Neural crest cell (in vitro differentiated cells): ENCODE measurements at regions not wholly inside any gene's neighbourhood (a gene's known extent, or its start where the extent isn't known, plus 50 kb on each side); places are given as distances from the start of the nearest gene placed in this dataset.
"Not testable (repeated sequence)": the region's sequence is repeated elsewhere in the genome, so short reads cannot be mapped to it uniquely, and the experiment has no call there.

Experiments used
- DNase-seq: peaks from one replicate; pipeline ENCODE4 v3.0.0; 2021; ENCODE audit warnings: low read depth, mixed read lengths, low spot score
- H3K27ac Mint-ChIP-seq: one replicate; pipeline ENCODE4 v1.8.0; 2021; ENCODE audit warnings: mild to moderate bottlenecking, mixed read lengths; ENCODE audit not compliant: unreplicated experiment
- H3K27me3 Mint-ChIP-seq: 2 replicates; pipeline ENCODE4 v1.8.0; 2021; ENCODE audit warnings: low read depth, mild to moderate bottlenecking, mixed read lengths
- H3K36me3 Mint-ChIP-seq: 2 replicates; pipeline ENCODE4 v1.8.0; 2021; ENCODE audit warnings: low read depth, mild to moderate bottlenecking, mixed read lengths
- H3K4me1 Mint-ChIP-seq: 2 replicates; pipeline ENCODE4 v1.8.0; 2021; ENCODE audit warnings: mixed read lengths
- H3K4me3 Mint-ChIP-seq: one replicate; pipeline ENCODE4 v1.8.0; 2021; ENCODE audit warnings: mild to moderate bottlenecking, mixed read lengths
- H3K9me3 Mint-ChIP-seq: 2 replicates; pipeline ENCODE4 v1.8.0; 2021; ENCODE audit warnings: mixed read lengths

DNA sequence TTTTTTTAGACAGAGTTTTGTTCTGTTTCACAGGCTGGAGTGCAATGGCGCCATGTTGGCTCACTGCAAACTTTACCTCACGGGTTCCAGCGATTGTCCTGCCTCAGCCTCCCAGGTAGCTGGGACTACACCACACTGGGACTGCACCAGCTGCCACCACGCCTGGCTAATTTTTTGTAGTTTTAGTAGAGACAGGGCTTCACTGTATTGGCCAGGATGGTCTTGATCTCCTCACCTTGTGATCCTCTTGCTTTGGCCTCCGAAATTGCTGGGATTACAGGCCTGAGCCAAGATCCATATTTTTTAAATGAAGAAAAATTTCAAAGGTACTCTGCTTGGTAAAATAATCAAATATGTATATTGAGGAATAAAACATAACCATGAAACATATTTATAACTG lies 195.8 kb upstream of the TPTE start:
- H3K27me3 Mint-ChIP-seq, H3K4me3 Mint-ChIP-seq, H3K4me1 Mint-ChIP-seq, H3K27ac Mint-ChIP-seq, DNase-seq: not testable (repeated sequence)
- Mint-ChIP-seq H3K36me3 (peaks cover 34% of the 10 kb centered on the region), H3K9me3 (peaks cover 36% of the 10 kb centered on the region)

DNA sequence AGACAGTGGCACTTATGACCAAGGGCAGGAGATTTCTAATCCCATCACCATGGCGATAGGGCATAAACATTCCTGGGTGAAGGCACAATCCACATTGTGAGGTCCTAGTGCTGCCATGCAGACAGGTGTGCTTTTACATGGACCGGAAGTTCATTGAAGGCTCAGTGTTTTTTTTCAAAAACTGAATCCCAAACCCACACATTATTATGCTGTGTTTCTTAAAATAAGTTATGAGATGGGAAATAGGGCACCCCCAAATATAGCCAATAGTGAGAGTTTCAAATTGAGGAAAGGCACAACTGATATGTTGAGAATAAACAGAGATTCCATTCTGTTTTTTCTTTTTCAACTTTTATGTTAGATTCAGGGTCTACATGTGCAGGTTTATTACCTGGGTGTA lies 195.2 kb upstream of the TPTE start:
- not testable (repeated sequence) for H3K4me3 Mint-ChIP-seq, H3K27ac Mint-ChIP-seq, H3K4me1 Mint-ChIP-seq, DNase-seq, H3K27me3 Mint-ChIP-seq
- H3K9me3 Mint-ChIP-seq, result peaks cover 42% of the 10 kb centered on the region
- H3K36me3 Mint-ChIP-seq, result peaks cover 40% of the 10 kb centered on the region

DNA sequence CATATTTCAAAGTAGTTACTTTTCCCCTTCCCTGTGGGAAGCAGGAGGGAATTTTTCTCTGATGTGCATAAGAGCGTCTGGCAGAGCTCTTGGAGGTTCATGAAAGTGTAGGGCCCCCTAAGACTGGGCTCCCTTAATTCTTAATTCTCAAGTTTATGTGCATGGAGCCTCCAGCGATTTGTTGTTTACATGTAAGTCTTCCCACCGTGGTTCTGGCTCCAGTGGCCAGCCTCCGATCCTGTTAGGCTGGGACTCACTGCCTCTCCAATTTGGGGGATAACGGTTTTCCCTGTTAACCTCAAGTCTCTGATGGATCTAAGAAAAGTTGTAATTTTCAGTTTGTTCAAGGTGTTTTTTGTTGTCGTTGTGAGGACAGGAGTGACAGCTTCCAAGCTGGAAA lies 192.7 kb upstream of the TPTE start:
- H3K4me3 Mint-ChIP-seq, DNase-seq, H3K4me1 Mint-ChIP-seq, H3K27me3 Mint-ChIP-seq, H3K27ac Mint-ChIP-seq: not testable (repeated sequence)
- H3K36me3 Mint-ChIP-seq, result peaks cover 44% of the 10 kb centered on the region
- peaks cover 54% of the 10 kb centered on the region for H3K9me3 Mint-ChIP-seq

DNA sequence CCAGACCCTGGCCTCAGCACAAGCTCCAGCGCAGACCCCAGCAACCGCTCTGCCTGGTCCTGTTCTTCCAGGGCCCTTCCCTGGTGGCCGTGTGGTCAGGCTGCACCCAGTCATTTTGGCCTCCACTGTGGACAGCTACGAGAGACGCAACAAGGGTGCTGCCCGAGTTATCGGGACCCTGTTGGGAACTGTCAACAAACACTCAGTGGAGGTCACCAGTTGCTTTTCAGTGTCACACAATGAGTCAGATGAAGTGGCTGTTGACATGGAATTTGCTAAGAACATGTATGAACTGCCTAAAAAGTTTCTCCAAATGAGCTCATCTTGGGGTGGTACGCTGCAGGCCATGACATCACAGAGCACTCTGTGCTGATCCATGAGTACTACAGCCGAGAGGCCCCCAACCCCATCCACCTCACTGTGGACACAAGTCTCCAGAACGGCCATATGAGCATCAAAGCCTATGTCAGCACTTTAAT lies 190.7 kb upstream of the TPTE start:
- H3K4me1 Mint-ChIP-seq, DNase-seq, H3K4me3 Mint-ChIP-seq, H3K27me3 Mint-ChIP-seq, H3K27ac Mint-ChIP-seq: not testable (repeated sequence)
- peaks cover 43% of the 10 kb centered on the region for H3K36me3 Mint-ChIP-seq
- H3K9me3 Mint-ChIP-seq, result peaks cover 53% of the 10 kb centered on the region

DNA sequence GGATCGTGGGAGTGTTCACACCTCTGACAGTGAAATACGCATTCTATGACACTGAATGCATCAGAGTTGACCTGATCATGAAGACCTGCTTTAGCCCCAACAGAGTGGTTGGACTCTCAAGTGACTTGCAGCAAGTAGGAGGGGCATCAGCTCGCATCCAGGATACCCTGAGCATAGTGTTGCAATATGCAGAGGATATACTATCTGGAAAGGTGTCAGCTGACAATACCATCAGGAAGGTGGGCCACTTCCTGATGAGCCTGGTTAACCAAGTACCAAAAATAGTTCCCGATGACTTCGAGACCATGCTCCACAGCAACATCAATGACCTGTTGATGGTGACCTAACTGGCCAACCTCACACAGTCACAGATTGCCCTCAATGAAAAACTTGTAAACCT lies 190.2 kb upstream of the TPTE start:
- not testable (repeated sequence) for H3K27me3 Mint-ChIP-seq
- Mint-ChIP-seq H3K9me3 (peaks cover 52% of the 10 kb centered on the region), H3K36me3 (peaks cover 43% of the 10 kb centered on the region)

DNA sequence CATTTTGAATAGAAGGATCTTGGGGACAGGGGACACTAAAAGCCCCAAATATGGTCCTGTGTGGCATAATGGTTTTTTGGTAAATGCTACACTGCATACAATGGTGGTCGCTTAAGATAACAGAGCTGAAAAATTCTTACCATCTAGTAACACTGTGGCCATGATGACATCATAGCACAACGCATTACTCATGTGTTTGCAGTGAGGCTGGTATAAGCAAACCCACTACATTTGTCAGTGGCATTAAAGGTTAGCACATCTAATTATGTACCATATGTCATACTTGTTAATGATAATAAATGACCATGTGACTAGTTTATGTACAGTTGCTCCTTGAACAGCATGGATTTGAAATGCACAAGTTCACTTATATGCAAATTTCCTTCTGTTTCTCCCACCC lies 188.4 kb upstream of the TPTE start:
- peaks cover 47% of the 10 kb centered on the region for H3K9me3 Mint-ChIP-seq
- H3K27me3 Mint-ChIP-seq, H3K4me3 Mint-ChIP-seq, DNase-seq, H3K4me1 Mint-ChIP-seq, H3K27ac Mint-ChIP-seq: not testable (repeated sequence)
- peaks cover 37% of the 10 kb centered on the region for H3K36me3 Mint-ChIP-seq

More for the DNA sequence above, 190.2 kb upstream of the TPTE start:
- DNase-seq, H3K4me1 Mint-ChIP-seq, H3K27ac Mint-ChIP-seq, H3K4me3 Mint-ChIP-seq: not testable (repeated sequence)

DNA sequence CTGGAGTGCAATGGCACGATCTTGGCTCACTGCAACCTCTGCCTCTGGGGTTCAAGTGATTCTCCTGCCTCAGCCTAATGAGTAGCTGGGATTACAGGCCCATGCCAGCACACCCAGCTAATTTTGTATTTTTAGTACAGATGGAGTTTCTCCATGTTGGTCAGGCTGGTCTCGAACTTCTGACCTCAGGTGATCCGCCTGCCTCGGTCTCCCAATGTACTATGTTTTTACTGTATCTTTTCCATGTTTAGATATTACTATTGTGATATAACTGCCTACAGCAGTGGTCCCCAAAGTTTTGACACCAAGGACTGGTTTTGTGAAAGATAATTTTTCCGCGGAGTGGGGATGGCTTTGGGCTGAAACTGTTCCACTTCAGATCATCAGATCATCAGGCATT lies 187.0 kb upstream of the TPTE start:
- H3K36me3 Mint-ChIP-seq, result peaks cover 37% of the 10 kb centered on the region
- not testable (repeated sequence) for DNase-seq, H3K27ac Mint-ChIP-seq, H3K4me1 Mint-ChIP-seq, H3K4me3 Mint-ChIP-seq, H3K27me3 Mint-ChIP-seq
- H3K9me3 Mint-ChIP-seq, result peaks cover 49% of the 10 kb centered on the region

DNA sequence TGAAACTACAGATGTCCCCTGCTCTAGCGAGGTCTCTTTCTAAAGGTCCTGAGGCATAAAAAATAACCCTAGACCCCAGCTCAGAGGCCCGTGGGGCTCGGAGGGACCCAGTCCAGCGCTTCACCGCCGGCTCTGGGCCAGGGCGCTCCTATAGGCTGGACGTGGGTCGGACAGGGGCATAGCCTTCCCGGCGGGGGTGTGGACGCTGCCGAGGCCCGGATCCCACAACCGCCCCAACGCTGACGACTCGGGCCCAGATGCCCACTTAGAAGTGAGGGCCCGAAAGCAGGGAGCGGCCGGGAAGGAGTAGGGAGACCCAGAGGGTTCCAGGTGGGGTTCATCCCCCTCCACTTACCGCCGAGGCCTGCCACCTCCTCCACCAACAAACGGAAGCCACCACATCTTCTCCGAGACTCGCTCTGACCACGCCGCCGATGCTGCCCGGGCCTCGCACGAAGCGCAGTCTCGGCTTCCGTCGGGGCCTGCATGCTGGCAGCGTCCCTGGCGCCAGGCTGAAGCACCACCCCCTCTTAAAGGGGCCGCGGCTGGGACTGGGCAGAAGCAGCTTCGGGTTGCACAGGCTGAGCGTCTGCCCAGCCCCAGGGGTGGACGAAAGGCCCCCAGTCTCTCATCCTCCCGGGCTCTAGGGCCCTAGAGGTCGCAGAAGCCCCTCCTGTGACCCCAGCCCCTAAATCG lies 179.0 kb upstream of the TPTE start:
- H3K9me3 Mint-ChIP-seq, result peaks cover 42% of the 10 kb centered on the region
- H3K27ac Mint-ChIP-seq, H3K4me3 Mint-ChIP-seq, DNase-seq, H3K4me1 Mint-ChIP-seq, H3K27me3 Mint-ChIP-seq: not testable (repeated sequence)
- peaks cover 31% of the 10 kb centered on the region for H3K36me3 Mint-ChIP-seq

DNA sequence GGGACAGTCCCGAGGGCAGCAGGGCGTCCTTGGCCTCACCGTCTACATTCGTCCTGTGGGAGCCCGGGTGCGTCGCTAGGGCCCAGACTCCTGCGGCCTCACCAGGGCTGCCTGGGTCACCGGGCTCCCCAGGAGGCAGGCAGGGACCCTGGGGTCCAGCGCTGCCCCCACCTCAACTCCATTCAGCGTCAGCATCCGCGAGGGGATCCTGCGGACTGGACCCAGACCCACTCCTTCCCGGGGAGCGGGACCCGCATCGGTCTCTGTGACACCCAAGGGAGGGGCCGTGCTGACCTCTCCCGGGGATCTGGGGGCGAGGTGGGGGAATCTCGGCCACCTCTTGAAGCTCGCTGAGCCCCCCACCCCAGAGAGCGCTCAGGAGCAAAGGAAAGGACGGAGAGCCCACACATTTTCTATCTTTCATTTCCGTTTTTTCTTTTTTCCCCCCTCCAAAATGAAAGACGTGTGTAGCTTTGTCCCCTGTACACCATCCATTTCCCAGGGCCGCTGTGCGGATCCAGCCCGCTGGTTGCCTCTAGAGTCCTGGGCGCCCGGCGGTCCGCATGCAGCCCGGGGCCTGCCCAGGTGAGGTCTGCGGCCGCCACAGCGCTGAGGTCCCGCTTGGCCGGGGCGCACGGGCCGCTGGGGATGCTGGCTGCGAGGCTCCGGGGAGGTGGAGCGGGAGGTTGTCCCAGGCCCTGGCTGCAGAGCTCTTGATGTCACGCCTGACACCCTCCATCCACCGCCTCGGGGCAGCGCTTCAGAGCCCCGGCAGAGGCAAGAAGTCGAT lies 178.0 kb upstream of the TPTE start:
- not testable (repeated sequence) for H3K4me1 Mint-ChIP-seq, H3K27ac Mint-ChIP-seq, DNase-seq, H3K27me3 Mint-ChIP-seq, H3K4me3 Mint-ChIP-seq
- peaks cover 40% of the 10 kb centered on the region for H3K9me3 Mint-ChIP-seq
- peaks cover 35% of the 10 kb centered on the region for H3K36me3 Mint-ChIP-seq

DNA sequence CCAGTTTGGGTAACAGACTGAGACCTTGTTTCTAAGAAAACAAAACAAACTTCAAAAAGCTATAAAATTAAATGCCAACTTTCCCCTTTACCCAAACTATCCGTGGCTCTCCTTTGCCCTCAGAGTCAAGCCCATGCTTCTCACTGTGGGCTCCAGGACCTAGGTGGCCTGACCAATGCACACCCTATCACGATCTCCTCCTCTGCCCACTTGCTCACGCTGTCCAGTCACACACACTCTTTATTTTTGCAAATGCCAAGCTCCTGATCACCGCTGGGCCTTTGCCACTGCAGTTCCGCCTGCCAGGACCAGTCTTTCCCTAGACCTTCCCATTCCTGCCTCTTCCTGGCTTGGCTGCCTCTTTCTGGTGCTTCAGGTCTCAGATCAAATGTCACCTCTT lies 177.1 kb upstream of the TPTE start:
- H3K4me1 Mint-ChIP-seq, H3K4me3 Mint-ChIP-seq: not testable (repeated sequence)

DNA sequence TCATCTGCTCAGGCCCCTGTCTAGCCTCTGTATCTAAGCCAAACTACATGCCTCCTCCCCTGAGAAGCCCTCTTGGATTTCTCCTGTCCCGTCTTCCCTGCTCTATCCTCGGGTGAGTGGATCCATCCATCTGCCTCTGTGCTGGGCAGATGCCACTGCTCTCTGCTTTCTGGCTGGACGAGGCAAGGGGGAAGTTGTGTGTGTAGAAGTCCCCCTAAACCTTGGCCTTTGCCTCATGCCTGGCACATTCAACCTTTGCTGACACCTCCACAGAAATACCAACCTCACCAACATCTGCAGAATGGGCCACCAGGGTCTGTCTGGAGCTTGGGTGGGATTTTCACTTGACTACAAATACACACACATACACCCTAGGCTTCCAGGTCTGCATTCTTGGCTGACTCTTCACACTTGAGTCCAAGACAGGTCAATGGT lies 176.2 kb upstream of the TPTE start:
- Mint-ChIP-seq H3K36me3 (peaks cover 30% of the 10 kb centered on the region), H3K9me3 (peaks cover 38% of the 10 kb centered on the region)
- H3K27me3 Mint-ChIP-seq, DNase-seq, H3K4me3 Mint-ChIP-seq, H3K4me1 Mint-ChIP-seq, H3K27ac Mint-ChIP-seq: not testable (repeated sequence)

More for the DNA sequence above, 177.1 kb upstream of the TPTE start:
- not testable (repeated sequence) for DNase-seq, H3K27me3 Mint-ChIP-seq, H3K27ac Mint-ChIP-seq
- peaks cover 40% of the 10 kb centered on the region for H3K9me3 Mint-ChIP-seq
- peaks cover 34% of the 10 kb centered on the region for H3K36me3 Mint-ChIP-seq

DNA sequence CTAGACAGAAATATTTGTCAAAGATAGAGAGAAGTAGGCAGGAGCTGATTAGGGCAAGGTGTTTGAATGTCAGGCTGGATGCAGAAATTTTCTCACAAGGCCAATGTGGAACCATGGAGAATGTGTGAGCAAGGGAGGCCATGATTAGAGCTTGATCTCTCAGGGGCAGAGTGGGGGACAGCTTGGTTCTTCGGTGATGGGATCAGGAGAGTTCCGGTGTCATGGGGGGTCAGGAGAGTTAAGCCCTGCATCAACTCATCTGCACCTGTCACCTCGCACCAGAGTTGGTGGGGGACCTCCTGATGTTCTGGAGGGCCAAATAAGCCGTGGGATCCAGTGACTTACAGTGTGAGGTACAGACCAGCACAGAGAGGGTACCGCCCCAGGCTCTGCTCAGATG lies 175.1 kb upstream of the TPTE start:
- not testable (repeated sequence) for H3K27me3 Mint-ChIP-seq, DNase-seq, H3K4me3 Mint-ChIP-seq, H3K27ac Mint-ChIP-seq, H3K4me1 Mint-ChIP-seq
- Mint-ChIP-seq H3K36me3 (peaks cover 34% of the 10 kb centered on the region), H3K9me3 (peaks cover 37% of the 10 kb centered on the region)

DNA sequence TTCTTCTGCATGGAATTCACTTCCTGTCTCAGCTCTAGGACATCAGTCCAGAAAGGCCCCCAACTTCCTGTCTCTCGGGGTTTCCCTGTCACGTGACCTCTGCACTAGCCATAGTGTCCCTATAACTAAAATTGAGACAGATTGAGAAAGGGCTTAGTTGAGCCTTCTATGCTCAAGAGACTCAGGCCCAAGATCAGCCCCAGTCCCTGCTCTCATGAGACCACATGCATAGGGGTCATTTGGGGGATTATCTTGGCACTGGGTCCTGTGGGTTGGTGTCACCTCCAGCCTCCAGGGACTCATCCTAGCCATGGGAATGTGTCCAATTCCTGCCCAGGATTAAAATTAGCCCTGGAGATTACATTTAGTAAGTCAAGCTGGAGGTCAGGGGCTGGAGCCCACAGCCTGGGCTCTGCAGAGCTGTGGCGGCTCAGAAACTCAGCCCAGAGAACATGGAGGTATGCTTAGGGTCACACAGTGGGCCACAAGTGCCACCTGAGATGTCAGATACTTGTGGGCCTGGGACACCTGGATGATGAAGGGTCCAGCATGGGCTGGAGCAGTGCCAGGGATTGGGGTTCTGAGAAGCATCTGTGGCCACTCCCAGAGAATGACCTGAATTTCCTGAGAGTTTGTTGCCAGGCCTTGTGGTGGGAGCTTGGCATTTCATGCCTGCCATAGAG lies 174.3 kb upstream of the TPTE start:
- H3K4me1 Mint-ChIP-seq, H3K27ac Mint-ChIP-seq, DNase-seq, H3K27me3 Mint-ChIP-seq, H3K4me3 Mint-ChIP-seq: not testable (repeated sequence)
- H3K9me3 Mint-ChIP-seq, result peaks cover 40% of the 10 kb centered on the region
- H3K36me3 Mint-ChIP-seq, result peaks cover 37% of the 10 kb centered on the region
